Lower leg skin (tissue), 3 donors: ENCODE measurements at regions not wholly inside any gene's neighbourhood (a gene's known extent, or its start where the extent isn't known, plus 50 kb on each side); places are given as distances from the start of the nearest gene placed in this dataset.

Experiments used
- POLR2A ChIP-seq, 2 donors: fragments of 450-650 bp; IDR thresholded peaks; one replicate each; pipeline ENCODE4 v1.6.1; 2016 to 2017; ENCODE audit warnings: antibody characterized with exemption in 2 of 2, mild to moderate bottlenecking in 1 of 2, moderate library complexity in 1 of 2
- TF ChIP-seq, protein P1 (sequence below), 3 donors: fragments of 450-650 bp; IDR thresholded peaks; one replicate each; pipeline ENCODE4 v1.5.1; 2016; ENCODE audit warnings: antibody characterized with exemption in 3 of 3, mild to moderate bottlenecking in 3 of 3, moderate library complexity in 2 of 3

DNA sequence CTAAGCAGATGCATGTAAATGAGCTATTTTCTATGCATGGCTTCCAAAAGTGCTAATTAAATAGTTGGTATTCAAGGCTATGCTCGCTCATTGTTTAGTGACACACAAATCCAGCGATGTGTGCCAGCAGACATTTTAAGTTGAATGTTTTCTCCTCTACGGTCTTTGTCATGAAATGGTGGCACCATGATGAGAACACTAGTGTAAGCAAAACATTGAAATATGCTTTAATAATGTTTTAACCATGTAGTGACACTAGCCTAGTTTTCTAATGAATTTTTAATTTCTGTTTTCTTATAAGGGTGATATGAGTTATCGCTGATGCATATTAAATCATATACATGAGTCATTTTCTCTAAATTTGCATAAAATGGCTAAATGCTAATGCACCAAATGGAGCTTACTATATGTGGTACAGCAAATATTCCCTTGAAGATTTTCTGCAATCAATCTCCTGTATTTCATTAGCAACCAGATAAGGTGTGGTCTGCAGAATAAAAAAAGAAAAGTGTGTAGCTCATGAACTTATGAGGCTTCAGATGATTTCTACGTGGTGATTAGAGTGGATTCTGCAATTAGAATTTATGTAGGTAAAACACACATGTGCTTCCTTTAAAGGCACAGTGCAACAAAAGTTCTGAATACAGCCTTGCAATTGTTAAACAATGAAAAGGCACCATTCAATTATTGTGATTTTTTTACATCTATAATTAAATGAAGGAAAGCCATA, 226.6 kb downstream of the MEF2C start:
- TF ChIP-seq, protein P1, sequence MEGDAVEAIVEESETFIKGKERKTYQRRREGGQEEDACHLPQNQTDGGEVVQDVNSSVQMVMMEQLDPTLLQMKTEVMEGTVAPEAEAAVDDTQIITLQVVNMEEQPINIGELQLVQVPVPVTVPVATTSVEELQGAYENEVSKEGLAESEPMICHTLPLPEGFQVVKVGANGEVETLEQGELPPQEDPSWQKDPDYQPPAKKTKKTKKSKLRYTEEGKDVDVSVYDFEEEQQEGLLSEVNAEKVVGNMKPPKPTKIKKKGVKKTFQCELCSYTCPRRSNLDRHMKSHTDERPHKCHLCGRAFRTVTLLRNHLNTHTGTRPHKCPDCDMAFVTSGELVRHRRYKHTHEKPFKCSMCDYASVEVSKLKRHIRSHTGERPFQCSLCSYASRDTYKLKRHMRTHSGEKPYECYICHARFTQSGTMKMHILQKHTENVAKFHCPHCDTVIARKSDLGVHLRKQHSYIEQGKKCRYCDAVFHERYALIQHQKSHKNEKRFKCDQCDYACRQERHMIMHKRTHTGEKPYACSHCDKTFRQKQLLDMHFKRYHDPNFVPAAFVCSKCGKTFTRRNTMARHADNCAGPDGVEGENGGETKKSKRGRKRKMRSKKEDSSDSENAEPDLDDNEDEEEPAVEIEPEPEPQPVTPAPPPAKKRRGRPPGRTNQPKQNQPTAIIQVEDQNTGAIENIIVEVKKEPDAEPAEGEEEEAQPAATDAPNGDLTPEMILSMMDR (IDR thresholded peaks at IDR 0.05): no peak
- no peak for TF ChIP-seq POLR2A (IDR thresholded peaks at IDR 0.05)
